Adrenal gland (tissue), 5 donors: ENCODE measurements at regions not wholly inside any gene's neighbourhood (a gene's known extent, or its start where the extent isn't known, plus 50 kb on each side); places are given as distances from the start of the nearest gene placed in this dataset.
"Not testable (repeated sequence)": the region's sequence is repeated elsewhere in the genome, so short reads cannot be mapped to it uniquely, and the experiment has no call there.

Experiments used
- POLR2A ChIP-seq, 2 donors: fragments of 450-650 bp; IDR thresholded peaks; one replicate each; pipeline ENCODE4 v1.6.1; 2017; ENCODE audit warnings: antibody characterized with exemption in 2 of 2, mild to moderate bottlenecking in 2 of 2, moderate library complexity in 1 of 2
- TF ChIP-seq, protein P1 (sequence below), 6 experiments: fragments of 450-650 bp in 4 of 6; fragments of 200-600 bp in 2 of 6; sonication (generic) in 1 of 6; IDR thresholded peaks; 1 replicate in 5 of 6; 2 replicates in 1 of 6; pipeline versions ENCODE4 v1.5.1 to v1.8.0; 2016 to 2021; ENCODE audit warnings: antibody characterized with exemption in 6 of 6, mild to moderate bottlenecking in 2 of 6, moderate library complexity in 1 of 6
- donor health status: DM: no; HTN: no; CAD: no.

DNA sequence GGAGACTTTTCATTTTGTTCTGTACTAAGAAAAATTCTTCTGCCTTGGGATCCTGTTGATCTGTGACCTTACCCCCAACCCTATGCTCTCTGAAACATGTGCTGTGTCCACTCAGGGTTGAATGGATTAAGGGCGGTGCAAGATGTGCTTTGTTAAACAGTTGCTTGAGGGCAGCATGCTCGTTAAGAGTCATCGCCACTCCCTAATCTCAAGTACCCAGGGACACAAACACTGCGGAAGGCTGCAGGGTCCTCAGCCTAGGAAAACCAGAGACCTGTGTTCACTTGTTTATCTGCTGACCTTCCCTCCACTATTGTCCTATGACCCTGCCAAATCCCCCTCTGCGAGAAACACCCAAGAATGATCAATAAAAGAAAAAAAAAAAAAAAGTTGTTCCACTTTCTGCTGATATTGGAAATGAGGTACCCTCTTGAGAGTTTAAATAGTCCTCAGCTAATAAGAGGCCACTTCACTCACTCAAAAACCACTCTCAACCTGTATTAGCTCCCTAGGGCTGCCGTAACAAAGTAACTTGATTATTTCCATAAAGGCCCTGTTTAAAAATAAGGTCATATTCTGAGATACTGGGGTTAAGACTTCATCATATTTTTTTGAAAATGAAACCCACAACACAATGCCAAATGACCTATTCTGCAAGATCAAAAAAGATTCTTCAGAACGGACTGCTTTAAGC, 174.6 kb upstream of the CRIM1 start:
- TF ChIP-seq, protein P1, sequence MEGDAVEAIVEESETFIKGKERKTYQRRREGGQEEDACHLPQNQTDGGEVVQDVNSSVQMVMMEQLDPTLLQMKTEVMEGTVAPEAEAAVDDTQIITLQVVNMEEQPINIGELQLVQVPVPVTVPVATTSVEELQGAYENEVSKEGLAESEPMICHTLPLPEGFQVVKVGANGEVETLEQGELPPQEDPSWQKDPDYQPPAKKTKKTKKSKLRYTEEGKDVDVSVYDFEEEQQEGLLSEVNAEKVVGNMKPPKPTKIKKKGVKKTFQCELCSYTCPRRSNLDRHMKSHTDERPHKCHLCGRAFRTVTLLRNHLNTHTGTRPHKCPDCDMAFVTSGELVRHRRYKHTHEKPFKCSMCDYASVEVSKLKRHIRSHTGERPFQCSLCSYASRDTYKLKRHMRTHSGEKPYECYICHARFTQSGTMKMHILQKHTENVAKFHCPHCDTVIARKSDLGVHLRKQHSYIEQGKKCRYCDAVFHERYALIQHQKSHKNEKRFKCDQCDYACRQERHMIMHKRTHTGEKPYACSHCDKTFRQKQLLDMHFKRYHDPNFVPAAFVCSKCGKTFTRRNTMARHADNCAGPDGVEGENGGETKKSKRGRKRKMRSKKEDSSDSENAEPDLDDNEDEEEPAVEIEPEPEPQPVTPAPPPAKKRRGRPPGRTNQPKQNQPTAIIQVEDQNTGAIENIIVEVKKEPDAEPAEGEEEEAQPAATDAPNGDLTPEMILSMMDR (IDR thresholded peaks at IDR 0.05): not testable (repeated sequence)
- not testable (repeated sequence) for TF ChIP-seq POLR2A (IDR thresholded peaks at IDR 0.05)
